Mucosa of descending colon (tissue), 3 donors: ENCODE measurements at regions not wholly inside any gene's neighbourhood (a gene's known extent, or its start where the extent isn't known, plus 50 kb on each side); places are given as distances from the start of the nearest gene placed in this dataset.

Experiments
- ATAC-seq: fragments of 200-7000 bp; cut with Tn5 transposase; one replicate; pipeline ENCODE4 v1.9.1; 2020; ENCODE audit warnings: mild to moderate bottlenecking, moderate library complexity
- DNase-seq, 3 donors: peaks; one replicate each; pipeline ENCODE4 v3.0.0-alpha.2; 2020
- H3K36me3 ChIP-seq: fragments of 200-600 bp; one replicate; pipeline ENCODE4 v1.8.0; 2021; ENCODE audit warnings: low read depth, mild to moderate bottlenecking
- H3K4me1 ChIP-seq: fragments of 200-600 bp; one replicate; pipeline ENCODE4 v1.8.0; 2021; ENCODE audit warnings: low read depth, mild to moderate bottlenecking
- H3K4me3 ChIP-seq: fragments of 200-600 bp; one replicate; pipeline ENCODE4 v1.8.0; 2021; ENCODE audit warnings: mild to moderate bottlenecking
- H3K9me3 ChIP-seq: fragments of 200-600 bp; one replicate; pipeline ENCODE4 v1.8.0; 2021; ENCODE audit warnings: mild to moderate bottlenecking
- CTCF ChIP-seq: fragments of 200-600 bp; IDR thresholded peaks from one replicate; pipeline ENCODE4 v1.8.0; 2022; ENCODE audit warnings: antibody characterized with exemption, mild to moderate bottlenecking
- intact Hi-C, 2 donors: fragments of 100-400 bp; cut with DNase I in 1 of 2; cut with micrococcal nuclease in 1 of 2; formaldehyde crosslinking; loops; one replicate each; pipeline versions ENCODE4 v1.11.0 to v1.11.1; 2022; cut with DNase I, micrococcal nuclease
- donor health status: DM: no; HTN: no; CAD: no; lungs with moderate emphysema.
- donor health status: DM: no; HTN: no; CAD: no.
- donor health status: DM: no; HTN: yes; CAD: no.

DNA sequence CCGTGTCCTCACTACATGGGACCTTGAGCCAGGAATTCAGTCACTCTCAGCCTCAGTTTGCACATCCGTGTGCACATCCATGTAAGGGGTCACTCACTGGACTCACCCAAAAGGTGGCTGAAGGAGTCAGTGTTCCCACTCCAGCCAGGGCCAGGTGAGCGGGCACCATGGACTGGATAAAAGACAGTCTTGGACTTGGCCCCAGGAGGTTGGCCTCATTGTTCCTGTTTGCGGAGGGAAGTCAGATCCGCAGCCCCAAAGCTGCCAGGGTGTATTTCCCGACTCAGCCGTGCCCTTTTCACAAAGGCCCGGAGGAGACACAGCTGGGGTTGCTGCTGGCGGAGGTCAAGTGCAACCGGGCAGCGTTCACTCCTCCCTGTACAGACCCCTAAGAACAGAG, 170.7 kb upstream of the MYL2 start:
- DNase-seq (no peak), ATAC-seq (no peak)
- H3K36me3 ChIP-seq, result no peaks in the 10 kb centered on the region
- H3K4me3 ChIP-seq, result no peak overlapping the region
- no peaks in the 10 kb centered on the region for H3K9me3 ChIP-seq
- no peak for TF ChIP-seq CTCF
- intact Hi-C loops, result no loop called here
- H3K4me1 ChIP-seq, result no peaks in the 10 kb centered on the region

- no peaks in the 10 kb centered on the region for H3K4me1 ChIP-seq
- DNase-seq, result no peak
- no peak for TF ChIP-seq CTCF
Measured at GRCh38 chr12:111089616-111090015, 169.2 kb upstream of the MYL2 start.

DNA sequence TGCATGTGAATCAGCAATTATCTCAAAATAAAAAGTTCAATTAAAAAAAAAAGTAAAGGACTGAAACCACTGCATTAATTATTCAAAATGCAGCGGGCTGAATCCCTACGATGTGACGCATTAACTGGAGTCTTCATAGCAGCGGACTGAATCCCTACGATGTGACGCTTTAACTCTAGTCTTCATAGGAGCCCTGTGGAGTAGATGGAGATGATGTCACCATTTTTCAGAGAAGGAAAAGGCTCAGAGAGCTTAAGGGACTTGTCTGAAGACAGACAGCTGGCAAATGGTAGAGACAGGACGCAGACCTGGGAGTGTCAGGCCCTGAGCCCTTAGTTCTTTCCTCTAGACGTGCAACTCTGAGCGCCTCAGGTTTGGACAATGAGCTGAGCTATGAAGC, 168.0 kb upstream of the MYL2 start:
- Histone ChIP-seq H3K36me3 (no peaks in the 10 kb centered on the region), H3K9me3 (no peaks in the 10 kb centered on the region), H3K4me3 (no peak overlapping the region), H3K4me1 (no peaks in the 10 kb centered on the region)
- no peak for ATAC-seq
- TF ChIP-seq CTCF, result no peak
- intact Hi-C loops, result no loop called here
- DNase-seq, result no peak

More at GRCh38 chr12:111089616-111090015, 169.2 kb upstream of the MYL2 start:
- ATAC-seq, result no peak
- no peaks in the 10 kb centered on the region for H3K36me3 ChIP-seq
- H3K4me3 ChIP-seq, result no peak overlapping the region
- H3K9me3 ChIP-seq, result no peaks in the 10 kb centered on the region
- intact Hi-C loops, result no loop called here

- Histone ChIP-seq H3K9me3 (no peaks in the 10 kb centered on the region), H3K4me3 (no peak overlapping the region), H3K4me1 (no peaks in the 10 kb centered on the region), H3K36me3 (no peaks in the 10 kb centered on the region)
- DNase-seq (no peak), ATAC-seq (no peak)
- intact Hi-C loops, result no loop called here
- no peak for TF ChIP-seq CTCF
Measured at GRCh38 chr12:111086947-111087700, 166.7 kb upstream of the MYL2 start.

DNA sequence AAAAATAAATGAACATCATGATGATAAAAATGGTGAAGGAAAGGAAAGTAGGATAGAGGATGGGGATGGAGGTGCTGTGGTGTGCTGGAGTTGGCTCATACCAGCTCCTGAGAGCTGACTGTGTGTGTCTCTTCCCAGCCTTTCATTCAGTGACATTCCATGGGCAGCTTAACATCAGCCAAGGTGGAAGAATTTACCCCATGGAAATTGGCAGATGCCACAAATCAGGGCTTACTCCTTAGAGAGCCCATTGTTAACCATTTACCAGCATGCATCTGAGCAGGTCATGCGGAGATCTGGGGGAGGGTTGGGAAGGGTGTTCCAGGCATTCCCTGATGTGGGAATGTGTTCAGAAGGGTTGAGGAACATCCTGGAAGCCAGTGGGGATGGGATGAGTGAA, 164.7 kb upstream of the MYL2 start:
- ATAC-seq (no peak), DNase-seq (no peak)
- no peak for TF ChIP-seq CTCF
- Histone ChIP-seq H3K4me1 (no peaks in the 10 kb centered on the region), H3K9me3 (no peaks in the 10 kb centered on the region), H3K36me3 (no peaks in the 10 kb centered on the region), H3K4me3 (no peak overlapping the region)
- intact Hi-C loops, result no loop called here

DNA sequence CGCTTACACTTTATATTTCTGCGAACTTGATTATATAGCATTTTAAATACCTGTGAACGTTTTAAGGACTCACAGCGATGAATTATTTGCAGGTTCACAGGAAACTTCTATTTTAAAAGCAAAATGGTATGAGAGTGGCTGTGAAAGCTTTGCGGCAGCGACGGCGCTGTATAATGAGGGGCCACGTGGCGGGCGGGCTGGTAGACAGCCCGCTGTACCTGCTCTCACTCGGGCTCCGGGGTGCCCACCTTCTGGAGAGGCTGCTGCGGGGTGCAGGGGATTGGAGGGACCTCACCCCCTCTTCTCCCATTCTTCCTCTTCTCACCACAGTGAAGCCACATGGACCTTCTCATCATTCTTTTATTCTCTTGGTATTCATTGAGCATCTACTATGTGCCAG, 164.2 kb upstream of the MYL2 start:
- H3K36me3 ChIP-seq, result no peaks in the 10 kb centered on the region
- ATAC-seq (no peak), DNase-seq (no peak)
- H3K4me1 ChIP-seq, result no peaks in the 10 kb centered on the region
- no peak overlapping the region for H3K4me3 ChIP-seq
- TF ChIP-seq CTCF, result no peak
- no peaks in the 10 kb centered on the region for H3K9me3 ChIP-seq
- intact Hi-C loops, result no loop called here
